ENCODE measurements at regions not wholly inside any gene's neighbourhood (a gene's known extent, or its start where the extent isn't known, plus 50 kb on each side); places are given as distances from the start of the nearest gene placed in this dataset.

DNA sequence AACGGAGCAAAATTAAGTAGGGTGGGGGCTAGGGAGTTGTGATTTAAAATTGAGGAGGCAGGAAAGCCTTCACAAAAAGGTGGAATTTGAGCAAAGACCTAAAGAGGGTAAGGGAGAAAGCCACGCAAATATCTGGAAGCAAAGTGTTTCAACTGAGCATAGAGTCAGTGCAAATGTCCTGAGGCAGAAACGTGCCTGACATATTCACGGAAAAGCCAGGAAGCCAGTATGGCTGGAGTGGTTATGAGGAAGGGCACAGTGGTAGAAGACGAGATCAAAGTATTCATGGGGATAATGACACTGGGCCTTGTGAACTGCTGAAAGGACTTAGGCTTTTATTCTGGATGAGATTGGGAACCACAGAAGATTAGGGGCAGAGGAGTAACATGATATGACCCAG is 268.4 kb downstream of the MAN2A1 start:
- TF ChIP-seq CTCF (IDR thresholded peaks at IDR 0.05; ENCODE audit: borderline replicate concordance, extremely low read depth, low read length, poor library complexity, severe bottlenecking) = no peak
- no peak for TF ChIP-seq EZH2 (IDR thresholded peaks at IDR 0.05; ENCODE audit: borderline replicate concordance, low read depth, low read length, severe bottlenecking)

Measured in DND-41 (cell line).